CD4-positive, alpha-beta T cell treated with Interleukin-17A for 4 hours (primary cell): ENCODE measurements at regions not wholly inside any gene's neighbourhood (a gene's known extent, or its start where the extent isn't known, plus 50 kb on each side); places are given as distances from the start of the nearest gene placed in this dataset.

Experiments
- DNase-seq: peaks from one replicate; pipeline ENCODE4 v3.0.0-alpha.2; 2020; ENCODE audit warnings: mixed read lengths

DNA sequence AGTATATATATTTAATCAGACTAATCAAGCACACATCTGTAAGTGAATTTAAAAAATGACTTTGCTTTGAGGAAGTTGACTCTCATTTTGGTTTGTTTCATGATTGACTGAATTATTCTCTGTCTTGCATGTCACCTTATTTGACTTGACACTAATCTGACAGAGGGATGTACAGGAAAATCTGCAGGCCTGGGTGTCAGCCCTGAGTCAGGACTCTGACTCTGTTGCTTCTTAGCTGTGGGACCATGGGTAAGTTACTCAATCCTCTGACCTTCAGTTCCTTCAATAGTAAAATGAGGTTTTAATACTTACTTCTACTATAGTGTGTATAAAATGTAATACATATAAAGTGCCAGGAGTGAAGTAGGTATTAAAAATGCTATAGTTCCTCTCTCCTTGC lies 415.9 kb downstream of the ARHGEF28 start:
- no peak for DNase-seq

GRCh38 chr5:74040811-74041491 lies 415.0 kb downstream of the ARHGEF28 start:
- DNase-seq = no peak

DNA sequence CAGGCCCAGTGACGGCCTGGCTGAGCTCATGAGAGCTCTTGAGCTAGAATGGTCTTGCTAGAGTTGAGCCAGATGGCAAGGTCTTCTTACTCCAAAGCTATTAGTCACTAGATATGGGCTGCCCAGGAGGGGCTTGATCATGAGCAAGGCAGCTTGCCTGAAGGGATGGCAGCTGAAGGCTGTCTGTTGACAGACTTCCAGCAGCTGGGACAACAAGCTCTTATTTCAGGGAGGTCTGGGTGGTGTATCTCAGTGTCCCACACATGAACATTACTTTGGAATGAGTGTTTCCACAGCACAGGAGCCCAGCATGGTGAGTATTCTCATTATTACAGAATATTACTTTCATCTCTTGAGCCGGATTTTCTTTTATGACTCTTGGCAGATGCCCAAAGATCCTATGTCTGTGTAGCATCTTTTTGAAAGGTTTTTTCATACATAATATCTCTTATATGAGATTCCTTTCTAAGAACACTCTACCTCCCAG lies 414.1 kb downstream of the ARHGEF28 start:
- no peak for DNase-seq

DNA sequence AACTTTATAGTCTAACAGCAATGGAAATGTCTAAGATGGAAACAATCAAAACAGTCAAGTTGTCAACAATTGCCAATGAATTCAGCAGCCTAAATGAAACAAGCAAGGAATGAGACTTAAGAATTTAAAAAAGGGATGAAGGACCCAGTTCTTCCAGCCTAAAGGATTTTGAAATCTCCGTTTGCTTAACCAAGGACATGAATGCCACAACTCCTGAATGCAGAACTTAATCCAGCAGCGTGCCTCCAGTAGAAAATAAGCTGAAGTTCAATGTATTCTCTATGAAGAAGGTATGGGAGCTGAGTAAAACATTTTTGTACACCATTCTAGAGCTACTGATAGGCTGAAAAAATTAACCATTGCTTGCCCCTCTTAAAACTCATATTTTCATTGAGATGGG lies 411.3 kb downstream of the ARHGEF28 start:
- no peak for DNase-seq

GRCh38 chr5:74035521-74035937 lies 409.5 kb downstream of the ARHGEF28 start:
- DNase-seq = no peak

DNA sequence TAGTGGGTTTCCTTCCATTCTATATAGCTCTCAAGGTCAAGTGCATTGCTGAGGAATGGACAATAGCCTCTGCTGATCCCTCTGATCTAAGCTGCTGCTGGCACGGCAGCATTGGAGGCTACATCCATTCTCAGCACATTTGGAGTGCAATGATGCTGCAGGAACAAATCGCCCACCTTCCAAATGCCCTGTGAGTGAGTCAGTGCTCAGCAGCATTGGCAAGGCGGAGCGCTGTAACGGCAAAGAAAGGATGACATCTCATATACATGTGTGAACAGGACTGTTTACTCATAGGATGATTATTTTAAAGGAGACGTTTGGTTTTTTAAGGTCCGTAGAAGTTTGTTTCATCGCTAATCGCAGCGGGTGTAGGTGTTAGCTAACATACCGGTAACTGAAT lies 408.7 kb downstream of the ARHGEF28 start:
- no peak for DNase-seq

GRCh38 chr5:74032617-74033016 lies 406.6 kb downstream of the ARHGEF28 start:
- DNase-seq = no peak

GRCh38 chr5:74031536-74031935 lies 405.5 kb downstream of the ARHGEF28 start:
- DNase-seq = no peak

DNA sequence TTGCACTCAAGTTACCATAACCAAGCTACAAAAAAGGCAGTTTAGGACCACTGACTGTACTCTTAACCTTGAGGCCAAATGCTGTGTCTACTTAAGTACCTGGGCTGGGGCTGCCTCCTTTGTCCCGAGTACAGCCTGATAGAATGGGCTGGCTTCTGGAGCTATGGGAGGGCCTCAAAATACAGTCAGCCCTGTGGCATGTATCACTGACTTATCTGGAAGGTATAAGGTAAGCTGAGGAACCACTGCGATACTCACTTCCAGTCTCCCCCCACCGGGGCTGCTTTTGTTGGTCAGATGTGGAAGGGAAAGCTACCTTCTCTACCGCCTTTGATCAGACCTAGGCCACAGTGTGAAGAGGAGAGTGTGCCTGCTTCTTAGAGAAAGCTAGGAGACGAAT lies 404.8 kb downstream of the ARHGEF28 start:
- DNase-seq = no peak

- no peak for DNase-seq
Measured at GRCh38 chr5:74030371-74030770, 404.4 kb downstream of the ARHGEF28 start.

- DNase-seq = no peak
Measured at GRCh38 chr5:74028976-74029375, 403.0 kb downstream of the ARHGEF28 start.

GRCh38 chr5:74028406-74028805 lies 402.4 kb downstream of the ARHGEF28 start:
- no peak for DNase-seq

- no peak for DNase-seq
Measured at GRCh38 chr5:74027732-74028338, 401.8 kb downstream of the ARHGEF28 start.

DNA sequence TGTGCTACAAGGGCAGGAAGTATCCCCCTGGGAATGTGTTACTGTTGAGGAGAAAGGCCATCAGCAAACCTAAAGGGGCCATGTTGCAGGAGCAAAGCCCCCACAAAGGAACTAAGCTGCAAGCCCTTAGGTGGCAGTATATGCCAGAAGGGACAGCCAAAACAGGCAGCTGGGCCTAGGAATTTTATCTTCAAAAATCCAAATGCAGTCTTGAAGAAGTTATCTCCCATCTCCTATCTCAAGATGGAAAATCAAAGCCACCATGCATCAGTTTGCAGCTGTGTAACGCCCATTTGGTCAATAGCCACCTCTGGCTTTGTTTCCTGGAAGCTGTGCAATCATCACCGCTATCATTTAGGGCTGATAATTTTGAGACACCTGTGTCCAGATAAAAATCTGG lies 400.3 kb downstream of the ARHGEF28 start:
- no peak for DNase-seq

DNA sequence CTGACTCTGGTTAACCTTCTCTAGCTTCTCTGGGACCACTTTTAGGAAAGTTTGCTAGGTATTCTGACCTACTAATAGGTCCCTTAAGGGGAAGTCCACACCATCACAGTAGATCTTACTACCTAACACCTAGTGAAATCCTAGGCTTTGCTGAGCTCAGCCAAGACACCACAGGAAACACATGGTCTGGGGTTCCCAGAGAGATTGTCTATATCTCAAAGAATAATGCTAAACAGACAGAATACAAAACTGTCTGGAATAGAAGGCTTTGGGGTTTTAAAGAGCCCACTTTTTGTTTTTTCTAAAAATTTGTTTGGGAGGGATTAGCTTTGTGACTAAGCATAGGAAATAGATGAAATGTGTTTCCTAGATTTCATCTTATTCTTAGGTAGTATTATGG lies 395.1 kb downstream of the ARHGEF28 start:
- no peak for DNase-seq

DNA sequence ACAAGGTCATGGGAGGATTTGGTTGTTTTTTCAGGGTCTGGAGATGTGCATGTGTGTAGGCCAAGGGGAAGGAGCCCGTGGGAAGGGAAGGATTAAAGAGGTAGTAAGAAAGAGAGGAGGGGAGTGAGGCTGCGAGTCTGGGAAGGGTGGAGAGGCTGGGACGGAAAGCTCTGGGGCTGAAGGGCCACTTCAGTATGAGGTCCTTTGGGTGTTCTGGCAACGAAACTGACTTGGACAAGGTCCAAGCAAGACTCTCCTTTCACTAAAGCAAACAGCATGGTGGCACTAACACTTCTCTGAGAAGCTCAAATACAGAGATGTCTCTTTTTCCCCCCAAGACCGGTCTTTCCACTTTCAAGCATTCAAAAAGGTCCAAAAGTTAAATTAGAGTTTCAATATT lies 394.5 kb downstream of the ARHGEF28 start:
- DNase-seq = no peak

GRCh38 chr5:74019923-74020322 lies 393.9 kb downstream of the ARHGEF28 start:
- no peak for DNase-seq

DNA sequence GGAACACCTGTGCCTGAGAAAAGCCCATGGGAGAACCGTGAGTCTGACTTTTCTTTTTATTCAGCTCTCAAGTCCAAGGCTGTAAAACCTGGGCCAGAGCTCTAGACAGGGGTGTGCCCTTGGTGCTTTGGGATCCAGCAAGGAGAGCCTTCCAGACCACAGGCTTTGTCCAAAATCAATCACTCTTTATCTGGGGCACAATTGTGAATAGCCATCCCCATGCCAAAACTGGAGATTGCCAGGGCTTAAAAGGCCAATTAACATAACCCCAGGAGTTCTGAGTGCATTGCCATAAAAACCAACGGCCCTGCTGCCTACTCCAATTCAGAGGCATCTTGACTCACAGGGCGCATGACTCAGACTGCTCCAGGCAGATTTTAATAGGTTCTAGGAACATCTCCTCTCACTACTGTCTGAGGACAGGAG lies 391.8 kb downstream of the ARHGEF28 start:
- no peak for DNase-seq

DNA sequence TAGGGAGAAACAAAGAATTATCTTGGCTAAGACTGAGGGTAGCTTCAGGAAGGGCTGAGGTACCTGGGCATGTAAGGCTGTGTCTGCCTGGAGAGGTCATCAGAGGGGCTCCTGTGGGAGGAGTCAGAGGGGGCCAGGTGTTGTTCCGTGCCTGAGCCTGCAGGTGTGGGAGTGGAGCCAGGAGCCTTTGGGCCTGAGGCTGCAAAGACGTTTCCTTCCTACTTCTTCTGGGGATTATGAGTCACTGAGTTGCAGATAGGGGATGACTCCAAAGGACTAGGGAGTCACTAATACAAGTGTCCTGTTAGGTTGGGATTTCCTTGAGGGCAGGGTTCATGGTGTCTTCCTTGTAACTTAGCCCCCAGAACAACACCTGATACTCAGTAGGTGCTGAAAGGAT lies 391.1 kb downstream of the ARHGEF28 start:
- DNase-seq = no peak

DNA sequence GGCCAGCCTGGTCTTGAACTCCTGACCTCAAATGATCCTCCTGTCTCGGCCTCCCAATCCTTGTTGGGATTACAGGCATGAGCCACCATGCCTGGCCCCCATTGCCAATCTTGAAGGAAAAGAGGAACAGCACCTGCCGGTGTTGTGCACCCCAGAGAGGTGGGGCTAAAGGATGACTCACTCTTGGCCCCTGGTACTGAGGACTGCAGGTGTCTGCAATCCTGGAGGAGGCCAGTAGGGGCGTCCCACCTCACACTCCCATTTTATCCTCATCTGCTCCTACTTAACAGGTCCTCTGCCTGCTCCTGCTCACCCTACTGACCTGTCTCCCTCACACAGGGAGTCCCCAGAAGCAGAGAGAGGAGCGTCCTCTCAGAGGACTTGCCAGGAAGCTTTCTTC lies 390.4 kb downstream of the ARHGEF28 start:
- DNase-seq = no peak

- no peak for DNase-seq
Measured at GRCh38 chr5:74015716-74016115, 389.7 kb downstream of the ARHGEF28 start.

- DNase-seq = no peak
Measured at GRCh38 chr5:74013222-74013621, 387.2 kb downstream of the ARHGEF28 start.

- DNase-seq = no peak
Measured at GRCh38 chr5:74009502-74009901, 383.5 kb downstream of the ARHGEF28 start.

- no peak for DNase-seq
Measured at GRCh38 chr5:74007193-74007592, 381.2 kb downstream of the ARHGEF28 start.

DNA sequence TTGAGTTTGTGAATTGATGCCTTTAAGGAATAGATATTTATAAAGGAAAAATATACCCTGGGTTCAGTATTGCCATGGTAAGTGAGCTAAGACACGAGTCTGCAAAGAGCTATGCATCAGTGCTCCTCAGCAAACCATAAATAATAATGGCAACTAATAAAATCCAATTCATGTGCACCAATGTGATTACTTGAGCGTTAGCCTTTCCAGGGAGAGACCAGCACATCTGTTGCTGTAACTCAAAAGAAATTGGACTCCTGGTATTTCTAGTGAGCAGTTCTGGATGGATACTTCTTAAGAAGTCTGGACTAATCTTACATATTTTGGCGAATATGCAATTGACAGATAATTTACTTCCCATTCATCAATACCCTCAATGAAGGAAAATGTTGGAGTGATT lies 373.3 kb downstream of the ARHGEF28 start:
- no peak for DNase-seq
